Left renal cortex interstitium (tissue), 4 donors: ENCODE measurements at regions not wholly inside any gene's neighbourhood (a gene's known extent, or its start where the extent isn't known, plus 50 kb on each side); places are given as distances from the start of the nearest gene placed in this dataset.

Experiments used
- DNase-seq, 4 donors: peaks; one replicate each; pipeline ENCODE4 v3.0.0-alpha.2; 2013; ENCODE audit warnings: low read depth in 4 of 4, low spot score in 2 of 4, missing footprints in 1 of 4

- DNase-seq = no peak
Measured at GRCh38 chr3:181855825-181856224, 144.1 kb downstream of the SOX2 start.

GRCh38 chr3:181859518-181859917, 147.8 kb downstream of the SOX2 start:
- DNase-seq = no peak

GRCh38 chr3:181860235-181860634, 148.5 kb downstream of the SOX2 start:
- no peak for DNase-seq

- no peak for DNase-seq
Measured at GRCh38 chr3:181862502-181862901, 150.8 kb downstream of the SOX2 start.

- no peak for DNase-seq
Measured at GRCh38 chr3:181868576-181869082, 156.9 kb downstream of the SOX2 start.

- no peak for DNase-seq
Measured at GRCh38 chr3:181872887-181873286, 161.2 kb downstream of the SOX2 start.

GRCh38 chr3:181879926-181880325, 168.2 kb downstream of the SOX2 start:
- DNase-seq = no peak

- no peak for DNase-seq
Measured at GRCh38 chr3:181880331-181880730, 168.6 kb downstream of the SOX2 start.

GRCh38 chr3:181881749-181882148, 170.0 kb downstream of the SOX2 start:
- no peak for DNase-seq

GRCh38 chr3:181885868-181886630, 174.3 kb downstream of the SOX2 start:
- DNase-seq = no peak

GRCh38 chr3:181886676-181887075, 175.0 kb downstream of the SOX2 start:
- DNase-seq = no peak

- DNase-seq = no peak
Measured at GRCh38 chr3:181887685-181888084, 176.0 kb downstream of the SOX2 start.

GRCh38 chr3:181888234-181888633, 176.5 kb downstream of the SOX2 start:
- DNase-seq = no peak

GRCh38 chr3:181892848-181893247, 181.1 kb downstream of the SOX2 start:
- no peak for DNase-seq

- DNase-seq = no peak
Measured at GRCh38 chr3:181896605-181897004, 184.9 kb downstream of the SOX2 start.

GRCh38 chr3:181899702-181900101, 188.0 kb downstream of the SOX2 start:
- no peak for DNase-seq

GRCh38 chr3:181901626-181902025, 189.9 kb downstream of the SOX2 start:
- no peak for DNase-seq

- no peak for DNase-seq
Measured at GRCh38 chr3:181906338-181906737, 194.6 kb downstream of the SOX2 start.

GRCh38 chr3:181909241-181909640, 197.5 kb downstream of the SOX2 start:
- DNase-seq = no peak

GRCh38 chr3:181912384-181912783, 200.7 kb downstream of the SOX2 start:
- no peak for DNase-seq

GRCh38 chr3:181913254-181913653, 201.5 kb downstream of the SOX2 start:
- no peak for DNase-seq

GRCh38 chr3:181915551-181915950, 203.8 kb downstream of the SOX2 start:
- no peak for DNase-seq

- DNase-seq = no peak
Measured at GRCh38 chr3:181916013-181916412, 204.3 kb downstream of the SOX2 start.
